ENCODE measurements at regions not wholly inside any gene's neighbourhood (a gene's known extent, or its start where the extent isn't known, plus 50 kb on each side); places are given as distances from the start of the nearest gene placed in this dataset.

- TF ChIP-seq, protein P1, sequence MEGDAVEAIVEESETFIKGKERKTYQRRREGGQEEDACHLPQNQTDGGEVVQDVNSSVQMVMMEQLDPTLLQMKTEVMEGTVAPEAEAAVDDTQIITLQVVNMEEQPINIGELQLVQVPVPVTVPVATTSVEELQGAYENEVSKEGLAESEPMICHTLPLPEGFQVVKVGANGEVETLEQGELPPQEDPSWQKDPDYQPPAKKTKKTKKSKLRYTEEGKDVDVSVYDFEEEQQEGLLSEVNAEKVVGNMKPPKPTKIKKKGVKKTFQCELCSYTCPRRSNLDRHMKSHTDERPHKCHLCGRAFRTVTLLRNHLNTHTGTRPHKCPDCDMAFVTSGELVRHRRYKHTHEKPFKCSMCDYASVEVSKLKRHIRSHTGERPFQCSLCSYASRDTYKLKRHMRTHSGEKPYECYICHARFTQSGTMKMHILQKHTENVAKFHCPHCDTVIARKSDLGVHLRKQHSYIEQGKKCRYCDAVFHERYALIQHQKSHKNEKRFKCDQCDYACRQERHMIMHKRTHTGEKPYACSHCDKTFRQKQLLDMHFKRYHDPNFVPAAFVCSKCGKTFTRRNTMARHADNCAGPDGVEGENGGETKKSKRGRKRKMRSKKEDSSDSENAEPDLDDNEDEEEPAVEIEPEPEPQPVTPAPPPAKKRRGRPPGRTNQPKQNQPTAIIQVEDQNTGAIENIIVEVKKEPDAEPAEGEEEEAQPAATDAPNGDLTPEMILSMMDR (IDR thresholded peaks at IDR 0.05), result no peak
- no peak for TF ChIP-seq POLR2A (IDR thresholded peaks at IDR 0.05)
Observed at GRCh38 chr3:124084022-124084881, 92.3 kb upstream of the ROPN1 start.

Measured in Peyer's patch (tissue), 4 donors.